KMS-11 (cell line): ENCODE measurements at regions not wholly inside any gene's neighbourhood (a gene's known extent, or its start where the extent isn't known, plus 50 kb on each side); places are given as distances from the start of the nearest gene placed in this dataset.
"Not testable (repeated sequence)": the region's sequence is repeated elsewhere in the genome, so short reads cannot be mapped to it uniquely, and the experiment has no call there.

Source experiments
- H2AFZ ChIP-seq: fragments of 200-600 bp; sonication (generic); 2 replicates; pipeline ENCODE4 v1.6.1; 2016; ENCODE audit warnings: antibody characterized with exemption, mixed run types, low read depth
- H3K27ac ChIP-seq: fragments of 200-600 bp; sonication (generic); 2 replicates; pipeline ENCODE4 v1.6.1; 2016; ENCODE audit warnings: mild to moderate bottlenecking, mixed run types
- H3K27me3 ChIP-seq: fragments of 200-600 bp; sonication (generic); 2 replicates; pipeline ENCODE4 v1.6.1; 2017; ENCODE audit warnings: mild to moderate bottlenecking, low read depth, mixed run types, moderate library complexity; ENCODE audit not compliant: insufficient read depth
- H3K36me3 ChIP-seq: fragments of 200-600 bp; sonication (generic); 2 replicates; pipeline ENCODE4 v1.6.1; 2017; ENCODE audit warnings: mild to moderate bottlenecking, mixed run types; ENCODE audit not compliant: insufficient read depth
- H3K4me1 ChIP-seq: fragments of 200-600 bp; sonication (generic); 2 replicates; pipeline ENCODE4 v1.6.1; 2016; ENCODE audit warnings: mild to moderate bottlenecking, low read depth, mixed run types; ENCODE audit not compliant: poor library complexity, severe bottlenecking
- H3K4me2 ChIP-seq: fragments of 200-600 bp; sonication (generic); 2 replicates; pipeline ENCODE4 v1.7.0; 2016; ENCODE audit warnings: mild to moderate bottlenecking, mixed run types
- H3K4me3 ChIP-seq: fragments of 200-600 bp; sonication (generic); IDR thresholded peaks from 2 replicates; pipeline ENCODE4 v1.6.1; 2017; ENCODE audit warnings: low read depth, low read length, mixed read lengths; ENCODE audit not compliant: insufficient read depth
- H3K79me2 ChIP-seq: fragments of 200-600 bp; sonication (generic); 2 replicates; pipeline ENCODE4 v1.6.1; 2016; ENCODE audit warnings: low read depth, mixed run types; ENCODE audit not compliant: insufficient read depth
- H3K9ac ChIP-seq: fragments of 200-600 bp; sonication (generic); 2 replicates; pipeline ENCODE4 v1.6.1; 2016; ENCODE audit warnings: mild to moderate bottlenecking, mixed run types
- H4K20me1 ChIP-seq: fragments of 200-600 bp; sonication (generic); 2 replicates; pipeline ENCODE4 v1.6.1; 2016; ENCODE audit warnings: mild to moderate bottlenecking, mixed run types; ENCODE audit not compliant: insufficient read depth
- CTCF ChIP-seq: fragments of 200-600 bp; sonication (generic); conservative IDR thresholded peaks from 2 replicates; pipeline ENCODE4 v1.6.1; 2017; ENCODE audit warnings: low read depth, mild to moderate bottlenecking, antibody characterized with exemption, low read length, moderate library complexity, mixed read lengths

GRCh38 chr5:57366744-57367143 lies 115.9 kb downstream of the ACTBL2 start:
- H4K20me1 ChIP-seq: no peaks in the 10 kb centered on the region
- no peak overlapping the region for H3K27ac ChIP-seq
- H3K36me3 ChIP-seq: no peaks in the 10 kb centered on the region
- H3K4me1 ChIP-seq: no peaks in the 10 kb centered on the region
- H2AFZ ChIP-seq: no peak overlapping the region
- H3K4me2 ChIP-seq: no peak overlapping the region
- TF ChIP-seq CTCF: no peak
- H3K79me2 ChIP-seq: no peaks in the 10 kb centered on the region
- H3K27me3 ChIP-seq: no peaks in the 10 kb centered on the region
- no peak overlapping the region for H3K9ac ChIP-seq
- H3K4me3 ChIP-seq: no peak overlapping the region

- H3K4me3 ChIP-seq: no peak overlapping the region
- no peak overlapping the region for H3K27ac ChIP-seq
- H2AFZ ChIP-seq: no peak overlapping the region
- no peaks in the 10 kb centered on the region for H3K36me3 ChIP-seq
- no peaks in the 10 kb centered on the region for H3K4me1 ChIP-seq
- H4K20me1 ChIP-seq: no peaks in the 10 kb centered on the region
- no peak for TF ChIP-seq CTCF
- H3K9ac ChIP-seq: no peak overlapping the region
- no peak overlapping the region for H3K4me2 ChIP-seq
- H3K79me2 ChIP-seq: no peaks in the 10 kb centered on the region
- H3K27me3 ChIP-seq: no peaks in the 10 kb centered on the region
These were observed 119.7 kb downstream of the ACTBL2 start for GRCh38 chr5:57362951-57363350.

GRCh38 chr5:57360871-57361270 lies 121.7 kb downstream of the ACTBL2 start:
- Histone ChIP-seq H3K27me3 (no peaks in the 10 kb centered on the region), H3K9ac (no peak overlapping the region), H4K20me1 (no peaks in the 10 kb centered on the region)

GRCh38 chr5:57358796-57359592 lies 123.6 kb downstream of the ACTBL2 start:
- Histone ChIP-seq H3K36me3 (no peaks in the 10 kb centered on the region), H2AFZ (no peak overlapping the region), H3K4me1 (no peaks in the 10 kb centered on the region), H3K79me2 (no peaks in the 10 kb centered on the region), H3K27me3 (no peaks in the 10 kb centered on the region), H3K4me2 (no peak overlapping the region), H3K4me3 (no peak overlapping the region), H4K20me1 (no peaks in the 10 kb centered on the region), H3K9ac (no peak overlapping the region), H3K27ac (no peak overlapping the region)
- TF ChIP-seq CTCF: no peak

More at GRCh38 chr5:57360871-57361270, 121.7 kb downstream of the ACTBL2 start:
- H2AFZ ChIP-seq: no peak overlapping the region
- no peaks in the 10 kb centered on the region for H3K36me3 ChIP-seq
- H3K4me2 ChIP-seq: no peak overlapping the region
- no peaks in the 10 kb centered on the region for H3K4me1 ChIP-seq
- H3K79me2 ChIP-seq: no peaks in the 10 kb centered on the region
- H3K4me3 ChIP-seq: no peak overlapping the region
- TF ChIP-seq CTCF: no peak
- H3K27ac ChIP-seq: no peak overlapping the region

GRCh38 chr5:57356850-57357249 lies 125.8 kb downstream of the ACTBL2 start:
- not testable (repeated sequence) for H3K79me2 ChIP-seq, H3K4me1 ChIP-seq, H2AFZ ChIP-seq, H3K4me2 ChIP-seq, H3K4me3 ChIP-seq, H3K9ac ChIP-seq, H3K27ac ChIP-seq, H4K20me1 ChIP-seq, H3K27me3 ChIP-seq, H3K36me3 ChIP-seq
